ENCODE measurements at regions not wholly inside any gene's neighbourhood (a gene's known extent, or its start where the extent isn't known, plus 50 kb on each side); places are given as distances from the start of the nearest gene placed in this dataset.

DNA sequence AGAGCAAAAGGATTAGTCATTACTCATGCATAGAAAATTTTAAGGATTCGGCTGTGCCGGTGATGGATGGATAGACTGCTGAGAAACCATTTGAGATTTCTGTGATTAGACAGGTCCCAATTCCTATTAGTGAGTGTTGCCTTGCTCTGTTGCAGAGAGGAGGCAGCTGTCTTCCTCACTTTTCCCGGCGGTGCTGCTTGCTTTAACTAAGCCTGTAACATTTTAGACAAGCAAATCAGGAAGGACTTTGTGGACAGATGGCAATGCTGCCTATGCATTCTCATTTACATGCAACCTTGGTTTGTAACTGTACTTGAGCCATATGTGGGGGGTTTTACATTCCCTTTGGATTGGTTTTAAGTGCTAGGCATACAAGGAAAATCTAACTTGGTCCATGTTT, 1176.3 kb downstream of the CDH18 start:
- DNase-seq: no peak

- no peak for DNase-seq
Measured at GRCh38 chr5:18828351-18828750, 1159.6 kb downstream of the CDH18 start.

GRCh38 chr5:18829539-18829938, 1158.5 kb downstream of the CDH18 start:
- DNase-seq: no peak

DNA sequence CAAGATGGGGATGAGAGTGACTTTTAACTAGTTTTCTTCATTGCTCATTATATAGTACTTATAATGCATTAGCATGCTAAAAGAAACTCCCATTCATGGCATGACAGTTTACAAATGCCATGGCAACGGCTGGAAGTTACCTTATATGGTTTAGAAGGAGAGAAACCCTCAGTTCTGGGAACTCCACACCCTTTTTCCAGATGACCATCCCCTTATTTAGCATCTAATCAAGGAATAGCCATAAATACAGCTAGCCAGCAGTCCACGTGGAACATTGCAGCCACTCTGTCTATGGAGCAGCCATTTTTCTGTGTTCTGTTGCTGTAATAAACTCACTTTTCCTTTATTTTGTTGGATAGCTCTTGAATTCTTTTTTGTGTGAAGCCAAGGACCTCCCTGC, 1137.8 kb downstream of the CDH18 start:
- no peak for DNase-seq

GRCh38 chr5:18872978-18873377, 1115.0 kb downstream of the CDH18 start:
- no peak for DNase-seq

DNA sequence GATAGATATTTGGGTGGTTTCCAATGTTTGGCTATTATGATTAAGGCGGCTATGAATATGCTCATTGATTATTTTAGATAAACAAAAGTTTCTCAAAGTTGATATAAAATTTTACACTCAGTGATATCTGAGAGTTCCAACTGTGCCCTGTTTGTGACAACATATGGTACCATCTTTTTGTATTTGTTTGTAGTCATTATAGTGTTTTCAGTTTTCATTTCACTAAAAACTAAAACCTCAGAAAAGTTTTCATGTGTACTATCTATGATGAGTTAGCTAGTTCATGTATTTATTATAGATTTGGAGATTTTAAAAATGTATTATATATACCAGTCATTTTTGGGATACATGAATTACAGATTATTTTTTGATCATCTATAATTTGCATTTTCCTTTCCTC, 1111.4 kb downstream of the CDH18 start:
- no peak for DNase-seq

DNA sequence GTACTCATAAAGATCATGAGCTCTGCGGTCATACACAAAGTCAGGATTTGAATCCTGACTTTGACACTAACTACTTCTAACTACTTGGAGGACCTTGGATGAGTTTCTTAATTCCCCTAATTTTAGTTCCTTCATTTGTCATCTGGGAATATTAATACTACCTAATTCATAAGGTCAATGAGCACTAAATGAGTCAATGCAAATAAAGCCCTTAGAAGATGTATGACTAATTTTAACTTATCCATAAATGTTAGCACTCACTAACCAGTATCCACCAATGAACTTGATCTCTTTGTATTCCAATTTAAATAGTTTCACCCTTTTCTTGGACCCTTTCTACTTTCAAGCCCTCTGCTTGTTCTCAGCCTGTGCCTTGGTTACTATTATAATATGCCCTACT, 1106.4 kb downstream of the CDH18 start:
- DNase-seq: no peak

DNA sequence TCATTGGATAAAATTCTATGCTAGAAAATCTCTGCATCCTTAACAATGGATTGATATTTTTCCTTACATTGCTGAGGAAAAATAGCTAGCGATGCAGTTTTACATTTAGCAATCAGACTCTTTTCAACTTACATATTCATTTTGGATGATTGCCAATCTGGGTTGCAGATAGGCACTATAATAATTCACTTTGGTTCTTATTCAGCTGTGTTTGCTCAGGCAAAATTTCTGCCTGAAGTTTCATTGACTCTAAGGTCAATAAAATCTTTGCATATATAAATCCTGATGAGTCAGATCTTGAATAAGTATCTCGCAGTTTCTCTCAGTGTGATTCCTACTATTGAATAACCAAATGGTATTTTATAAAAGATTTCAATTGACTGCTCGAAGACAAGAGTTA, 1105.8 kb downstream of the CDH18 start:
- DNase-seq: no peak

DNA sequence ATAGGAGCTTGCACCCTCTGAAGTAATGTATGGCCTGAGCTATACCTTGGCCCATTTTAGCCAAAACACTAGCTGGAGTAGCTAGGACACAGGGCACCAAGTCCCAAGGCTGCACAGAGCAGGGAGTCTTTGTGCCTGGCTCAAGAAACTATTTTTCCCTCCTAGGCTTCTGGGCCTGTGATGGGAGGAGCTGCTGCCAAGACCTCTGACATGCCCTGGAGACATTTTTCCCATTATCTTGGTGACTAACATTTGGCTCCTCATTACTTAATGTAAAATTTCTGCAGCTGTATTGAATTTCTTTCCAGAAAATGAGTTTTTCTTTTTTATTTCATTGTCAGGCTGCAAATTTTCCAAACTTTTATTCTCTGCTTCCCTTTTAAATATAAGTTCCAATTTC, 1099.2 kb downstream of the CDH18 start:
- no peak for DNase-seq

DNA sequence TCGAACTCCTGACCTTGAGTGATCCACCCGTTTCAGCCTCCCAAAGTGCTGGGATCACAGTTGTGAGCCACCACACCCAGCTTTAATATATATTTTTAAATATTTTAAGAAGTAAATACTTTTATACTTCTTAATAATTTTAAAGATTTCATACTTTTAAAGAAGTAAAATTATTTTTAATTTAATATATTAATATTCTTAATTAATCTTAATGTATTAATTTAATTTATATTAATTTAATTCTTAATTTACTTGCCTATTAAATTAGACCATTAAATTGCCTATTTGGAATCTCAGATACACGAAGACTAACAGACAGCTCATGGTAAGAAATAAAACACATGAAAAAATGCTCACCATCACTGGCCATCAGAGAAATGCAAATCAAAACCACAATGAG, 1087.4 kb downstream of the CDH18 start:
- DNase-seq: no peak

DNA sequence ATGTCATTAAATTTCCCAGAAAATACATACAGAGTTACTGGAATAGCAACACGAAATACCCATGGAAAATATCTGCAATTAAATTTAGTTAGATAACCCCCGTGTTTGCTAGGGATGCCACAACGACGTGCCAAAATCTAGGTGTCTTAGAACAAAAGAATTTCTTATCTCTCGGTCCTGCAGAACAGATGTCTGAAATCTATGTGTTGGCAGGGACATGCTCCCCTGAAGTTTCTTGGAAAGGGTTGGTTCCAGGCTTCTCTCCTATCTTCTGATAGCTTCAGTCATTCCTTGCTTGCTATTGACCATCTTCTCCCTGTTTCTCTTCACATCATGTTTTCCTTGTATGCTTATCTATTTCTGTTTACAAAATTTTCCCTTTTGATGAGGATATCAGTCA, 1067.0 kb downstream of the CDH18 start:
- DNase-seq: no peak

- DNase-seq: no peak
Measured at GRCh38 chr5:18932081-18932480, 1055.9 kb downstream of the CDH18 start.

DNA sequence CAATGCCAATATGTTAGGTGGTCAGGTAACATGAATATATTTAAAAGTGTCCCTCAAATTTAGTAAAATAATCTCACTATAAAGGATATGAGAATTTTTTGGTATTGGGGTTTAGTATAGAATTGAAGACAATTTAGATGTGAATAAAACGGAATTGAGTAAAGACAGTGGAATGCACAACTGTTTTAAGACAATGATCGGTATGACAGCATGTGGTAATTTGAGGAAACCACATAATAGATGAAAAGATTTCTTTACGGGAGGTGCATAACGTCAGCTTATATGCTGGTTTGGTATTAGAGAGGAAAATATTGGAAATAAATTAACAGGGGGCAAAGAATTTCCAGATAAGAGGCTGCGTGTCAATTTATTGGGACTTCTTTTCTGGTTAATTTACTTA, 1043.2 kb downstream of the CDH18 start:
- no peak for DNase-seq

GRCh38 chr5:18954239-18954638, 1033.8 kb downstream of the CDH18 start:
- no peak for DNase-seq

GRCh38 chr5:18959535-18959934, 1028.5 kb downstream of the CDH18 start:
- DNase-seq: no peak

DNA sequence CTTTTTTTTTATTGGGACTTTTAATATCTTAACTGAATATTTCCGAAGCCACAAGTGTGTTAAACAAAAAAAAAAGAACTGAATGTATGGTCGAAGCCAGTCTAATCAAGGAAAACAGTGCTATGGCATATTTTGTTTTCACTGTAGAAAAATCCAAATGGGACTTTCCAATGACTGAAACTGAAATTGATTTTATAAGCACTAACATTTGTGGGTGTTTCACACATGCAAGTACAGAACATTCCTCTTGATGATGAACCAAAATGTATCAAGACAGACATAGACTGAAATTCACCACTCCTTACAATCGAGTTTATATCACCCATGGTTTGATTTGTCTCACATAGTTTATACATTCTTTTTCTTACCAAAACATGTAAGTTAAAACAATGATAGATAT, 1026.8 kb downstream of the CDH18 start:
- DNase-seq: no peak

GRCh38 chr5:18965893-18966292, 1022.1 kb downstream of the CDH18 start:
- no peak for DNase-seq

- no peak for DNase-seq
Measured at GRCh38 chr5:18967637-18968036, 1020.4 kb downstream of the CDH18 start.

DNA sequence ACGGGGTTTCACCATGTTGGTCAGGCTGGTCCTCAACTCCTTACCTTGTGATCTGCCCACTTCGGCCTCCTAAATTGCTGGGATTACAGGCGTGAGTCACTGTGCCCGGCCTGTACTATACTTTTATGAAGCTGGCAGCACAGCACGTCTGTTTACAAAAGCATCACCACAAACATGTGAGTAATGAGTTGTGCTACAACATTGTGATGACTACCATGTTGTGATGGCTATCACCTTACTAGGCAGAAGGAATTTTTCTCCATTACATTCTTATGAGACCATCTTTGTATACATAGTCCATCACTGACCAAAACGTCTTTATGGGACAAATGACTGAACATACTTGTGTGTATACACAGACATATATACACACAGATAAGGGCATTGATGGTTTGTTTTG, 1019.0 kb downstream of the CDH18 start:
- DNase-seq: no peak

DNA sequence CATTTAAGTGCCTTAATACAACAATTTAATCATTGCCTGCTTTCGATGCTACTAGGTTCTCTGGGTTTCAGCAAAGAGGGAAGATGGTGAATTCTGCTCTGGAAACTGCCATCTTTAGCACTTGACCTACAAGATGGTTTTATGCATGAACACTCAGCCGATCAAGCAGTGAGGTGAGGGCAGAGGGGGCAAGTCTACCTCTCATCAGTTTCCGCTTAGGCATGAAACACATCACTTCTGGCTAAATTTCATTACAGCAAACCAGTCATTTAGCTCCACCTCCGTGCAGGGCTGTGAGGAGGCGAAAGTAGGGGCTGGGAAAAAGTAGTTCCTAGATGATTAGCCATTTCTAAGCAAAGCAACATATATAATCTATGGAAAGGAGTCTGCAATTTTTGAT, 1018.0 kb downstream of the CDH18 start:
- no peak for DNase-seq

DNA sequence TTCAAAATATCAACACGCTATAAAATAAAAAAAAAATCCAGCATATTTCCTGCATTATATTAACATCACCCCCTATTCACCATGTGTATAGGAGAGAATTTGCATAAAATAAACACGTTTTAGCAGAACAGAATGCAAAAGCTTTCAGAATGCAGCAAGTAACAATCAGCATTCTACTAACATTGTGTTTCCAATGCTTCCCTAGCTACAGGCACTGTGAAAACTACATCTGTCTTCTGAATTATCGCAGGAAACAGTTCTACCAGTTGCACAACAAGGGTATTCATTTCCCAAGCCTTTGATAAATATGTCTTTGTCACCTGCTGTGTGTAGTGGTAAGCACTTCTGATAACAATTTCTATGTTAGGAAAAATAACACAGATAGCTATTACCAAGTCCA, 1015.8 kb downstream of the CDH18 start:
- DNase-seq: no peak

GRCh38 chr5:18975624-18976023, 1012.4 kb downstream of the CDH18 start:
- DNase-seq: no peak

- no peak for DNase-seq
Measured at GRCh38 chr5:18977880-18978279, 1010.1 kb downstream of the CDH18 start.

- DNase-seq: no peak
Measured at GRCh38 chr5:18984559-18985080, 1003.4 kb downstream of the CDH18 start.

- DNase-seq: no peak
Measured at GRCh38 chr5:18985171-18985758, 1002.7 kb downstream of the CDH18 start.

GRCh38 chr5:18987101-18987500, 1000.9 kb downstream of the CDH18 start:
- no peak for DNase-seq

Measured in effector CD8-positive, alpha-beta T cell (primary cell).